Ascending aorta (tissue), 2 donors: ENCODE measurements at regions not wholly inside any gene's neighbourhood (a gene's known extent, or its start where the extent isn't known, plus 50 kb on each side); places are given as distances from the start of the nearest gene placed in this dataset.

Experiments used
- DNase-seq, 2 donors: peaks; one replicate each; pipeline ENCODE4 v3.0.0-alpha.2; 2019; ENCODE audit warnings: low spot score in 2 of 2
- H3K27ac ChIP-seq, 2 donors: fragments of 200-600 bp; sonication (generic); one replicate each; pipeline ENCODE4 v1.5.1; 2016 to 2017; ENCODE audit warnings: mild to moderate bottlenecking in 1 of 2
- H3K27me3 ChIP-seq: fragments of 200-600 bp; sonication (generic); one replicate; pipeline ENCODE4 v1.5.1; 2017
- H3K36me3 ChIP-seq, 2 donors: fragments of 200-600 bp; sonication (generic); one replicate each; pipeline ENCODE4 v1.5.1; 2016
- H3K4me1 ChIP-seq, 2 donors: fragments of 200-600 bp; sonication (generic); one replicate each; pipeline ENCODE4 v1.5.1; 2016 to 2017; ENCODE audit warnings: mild to moderate bottlenecking in 1 of 2
- H3K4me3 ChIP-seq, 2 donors: fragments of 200-600 bp; sonication (generic); one replicate each; pipeline ENCODE4 v1.5.1; 2016 to 2017; ENCODE audit warnings: mild to moderate bottlenecking in 1 of 2
- H3K9me3 ChIP-seq, 2 donors: fragments of 200-600 bp; sonication (generic); one replicate each; pipeline ENCODE4 v1.5.1; 2016
- intact Hi-C: fragments of 100-400 bp; cut with DNase I; formaldehyde crosslinking; loops from one replicate; pipeline ENCODE4 v1.15.1; 2023
- TF ChIP-seq, protein P1 (sequence below), 3 experiments: fragments of 200-600 bp in 2 of 3; fragments of 450-650 bp in 1 of 3; sonication (generic) in 2 of 3; IDR thresholded peaks; one replicate each; pipeline ENCODE4 v1.5.1; 2016 to 2019; ENCODE audit warnings: antibody characterized with exemption in 3 of 3, mild to moderate bottlenecking in 1 of 3, moderate library complexity in 1 of 3

DNA sequence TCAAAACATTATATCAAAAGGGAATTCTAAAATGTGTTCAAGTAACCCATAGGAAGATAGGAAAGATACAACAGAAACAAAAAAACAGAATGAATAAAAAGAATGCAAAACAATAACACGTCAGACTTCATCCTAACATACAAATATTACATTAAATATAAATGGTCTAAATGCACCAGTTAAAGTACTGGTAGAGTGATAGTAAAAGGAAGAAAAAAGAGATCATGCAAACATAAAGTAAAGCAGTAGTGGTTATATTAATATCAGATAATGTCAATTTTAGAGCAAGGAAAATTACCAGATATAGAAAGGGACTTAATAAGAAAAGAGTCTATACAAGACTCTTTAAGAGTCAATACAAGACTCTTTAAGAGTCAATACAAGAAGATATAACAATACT is 755.7 kb downstream of the MCTP2 start:
- TF ChIP-seq, protein P1, sequence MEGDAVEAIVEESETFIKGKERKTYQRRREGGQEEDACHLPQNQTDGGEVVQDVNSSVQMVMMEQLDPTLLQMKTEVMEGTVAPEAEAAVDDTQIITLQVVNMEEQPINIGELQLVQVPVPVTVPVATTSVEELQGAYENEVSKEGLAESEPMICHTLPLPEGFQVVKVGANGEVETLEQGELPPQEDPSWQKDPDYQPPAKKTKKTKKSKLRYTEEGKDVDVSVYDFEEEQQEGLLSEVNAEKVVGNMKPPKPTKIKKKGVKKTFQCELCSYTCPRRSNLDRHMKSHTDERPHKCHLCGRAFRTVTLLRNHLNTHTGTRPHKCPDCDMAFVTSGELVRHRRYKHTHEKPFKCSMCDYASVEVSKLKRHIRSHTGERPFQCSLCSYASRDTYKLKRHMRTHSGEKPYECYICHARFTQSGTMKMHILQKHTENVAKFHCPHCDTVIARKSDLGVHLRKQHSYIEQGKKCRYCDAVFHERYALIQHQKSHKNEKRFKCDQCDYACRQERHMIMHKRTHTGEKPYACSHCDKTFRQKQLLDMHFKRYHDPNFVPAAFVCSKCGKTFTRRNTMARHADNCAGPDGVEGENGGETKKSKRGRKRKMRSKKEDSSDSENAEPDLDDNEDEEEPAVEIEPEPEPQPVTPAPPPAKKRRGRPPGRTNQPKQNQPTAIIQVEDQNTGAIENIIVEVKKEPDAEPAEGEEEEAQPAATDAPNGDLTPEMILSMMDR (IDR thresholded peaks at IDR 0.05): no peak
- Histone ChIP-seq H3K27ac (no peak overlapping the region), H3K36me3 (no peaks in the 10 kb centered on the region), H3K4me1 (no peaks in the 10 kb centered on the region), H3K9me3 (no peaks in the 10 kb centered on the region), H3K4me3 (no peak overlapping the region), H3K27me3 (no peaks in the 10 kb centered on the region)
- DNase-seq: no peak
- intact Hi-C loops: no loop called here

DNA sequence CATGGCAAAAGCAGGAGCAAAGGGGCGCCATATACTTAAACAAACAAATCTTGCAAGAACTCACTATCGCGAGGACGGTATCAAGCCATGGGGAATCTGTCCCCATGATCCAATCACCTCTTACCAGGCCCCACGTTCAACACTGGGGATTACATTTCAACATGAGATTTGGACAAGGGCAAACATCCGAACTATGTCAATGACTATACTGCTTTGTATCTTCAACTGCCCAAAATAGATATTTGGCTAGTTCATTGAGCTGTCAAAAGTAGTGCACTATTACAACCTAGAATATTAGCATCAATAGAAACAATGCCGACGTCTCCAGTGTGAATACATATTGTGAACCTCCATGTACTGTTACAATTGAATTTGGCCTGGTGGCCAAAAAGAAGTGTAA is 760.4 kb downstream of the MCTP2 start:
- no peaks in the 10 kb centered on the region for H3K4me1 ChIP-seq
- no peaks in the 10 kb centered on the region for H3K9me3 ChIP-seq
- TF ChIP-seq, protein P1 (IDR thresholded peaks at IDR 0.05): no peak
- no peak overlapping the region for H3K27ac ChIP-seq
- H3K4me3 ChIP-seq: no peak overlapping the region
- intact Hi-C loops: no loop called here
- H3K27me3 ChIP-seq: no peaks in the 10 kb centered on the region
- DNase-seq: no peak
- H3K36me3 ChIP-seq: no peaks in the 10 kb centered on the region

DNA sequence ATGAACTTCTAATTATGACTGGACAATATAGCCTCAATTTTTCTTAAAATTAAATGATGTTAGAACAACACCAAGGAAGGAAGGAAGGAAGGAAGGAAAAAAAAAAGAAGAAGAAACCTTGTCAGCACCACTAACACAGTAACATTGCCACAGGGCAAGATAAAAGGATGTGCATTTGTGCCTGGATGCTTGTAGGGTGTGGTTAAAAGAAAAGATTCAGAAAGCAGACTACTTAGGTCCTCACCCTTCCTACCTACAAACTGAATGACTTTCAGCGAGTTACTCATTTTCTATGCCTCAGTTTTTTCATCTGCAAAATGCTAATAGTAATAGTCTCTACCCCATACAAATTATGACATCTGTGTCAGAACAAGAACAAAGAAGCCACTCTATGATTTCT is 778.3 kb downstream of the MCTP2 start:
- intact Hi-C loops: loop anchor here (10.0 kb wide), 1 partner anchor 335 kb away; no protein-coding TSS in a partner anchor
- H3K27me3 ChIP-seq: no peaks in the 10 kb centered on the region
- no peaks in the 10 kb centered on the region for H3K4me1 ChIP-seq
- no peaks in the 10 kb centered on the region for H3K36me3 ChIP-seq
- TF ChIP-seq, protein P1 (IDR thresholded peaks at IDR 0.05): no peak
- no peak overlapping the region for H3K4me3 ChIP-seq
- no peaks in the 10 kb centered on the region for H3K9me3 ChIP-seq
- no peak overlapping the region for H3K27ac ChIP-seq
- no peak for DNase-seq

DNA sequence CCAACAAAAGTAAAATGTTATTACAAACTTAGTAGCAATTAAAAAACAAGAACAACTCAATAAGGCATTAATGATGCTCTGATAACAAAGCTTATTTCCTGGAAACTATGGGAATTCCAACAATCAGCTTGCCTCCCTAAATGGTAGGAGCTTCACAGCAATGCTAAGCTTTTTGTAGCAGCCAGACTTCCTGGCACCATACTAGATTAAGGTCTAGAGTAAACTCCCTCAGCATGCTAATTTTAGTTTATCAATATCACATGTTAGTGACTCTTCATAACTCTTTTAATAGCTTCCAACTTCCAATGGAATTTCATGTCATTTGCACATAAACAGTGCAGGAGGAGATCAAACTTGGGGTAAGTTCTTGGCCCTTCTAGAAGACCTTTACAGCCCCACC is 782.0 kb downstream of the MCTP2 start:
- DNase-seq: no peak
- Histone ChIP-seq H3K9me3 (no peaks in the 10 kb centered on the region), H3K27me3 (no peaks in the 10 kb centered on the region), H3K36me3 (no peaks in the 10 kb centered on the region), H3K27ac (no peak overlapping the region), H3K4me3 (no peak overlapping the region), H3K4me1 (no peaks in the 10 kb centered on the region)
- intact Hi-C loops: loop anchor here (10.0 kb wide), 1 partner anchor 339 kb away; no protein-coding TSS in a partner anchor
- TF ChIP-seq, protein P1 (IDR thresholded peaks at IDR 0.05): no peak

DNA sequence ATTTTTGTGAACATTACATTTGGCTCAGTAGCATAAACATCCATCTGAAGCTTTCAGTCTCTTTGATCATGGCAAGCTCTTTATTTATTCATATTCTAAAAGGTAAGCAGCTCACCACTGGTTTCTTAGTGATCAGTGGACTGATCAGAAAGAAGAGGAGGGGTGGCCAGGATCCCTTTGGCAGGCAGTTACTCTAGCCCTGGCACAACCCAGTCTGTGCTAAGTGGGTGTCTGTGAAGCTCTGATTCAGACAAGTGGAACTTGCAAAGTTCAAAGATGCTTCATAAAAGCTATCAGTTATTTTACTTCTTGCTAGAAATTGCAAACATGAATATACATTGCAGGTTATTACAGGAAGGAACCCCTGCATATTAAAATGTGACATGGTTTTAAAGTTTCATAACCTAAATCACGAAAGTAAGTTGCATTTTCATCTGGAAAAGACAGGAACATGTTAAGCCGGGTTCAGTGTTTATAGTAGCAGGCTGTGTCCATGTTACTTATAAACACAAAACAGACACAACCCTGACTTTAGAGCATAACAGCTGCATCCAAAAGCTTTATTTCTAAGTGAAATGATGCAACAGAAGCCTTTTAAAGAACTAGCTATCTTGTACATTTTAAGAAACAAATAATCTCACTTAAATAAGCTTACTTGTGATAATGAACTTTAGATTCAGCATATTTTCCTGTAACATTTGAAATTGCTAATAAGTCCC is 785.3 kb downstream of the MCTP2 start:
- no peak overlapping the region for H3K27ac ChIP-seq
- peaks cover 0 to 4% of the 10 kb centered on the region in 2 donors for H3K4me1 ChIP-seq
- no peaks in the 10 kb centered on the region for H3K9me3 ChIP-seq
- H3K4me3 ChIP-seq: no peak overlapping the region
- no peaks in the 10 kb centered on the region for H3K36me3 ChIP-seq
- intact Hi-C loops: loop anchor here (10.0 kb wide), 1 partner anchor 342 kb away; no protein-coding TSS in a partner anchor
- TF ChIP-seq, protein P1 (IDR thresholded peaks at IDR 0.05): no peak
- no peak for DNase-seq
- H3K27me3 ChIP-seq: no peaks in the 10 kb centered on the region
